A549 (cell line): ENCODE measurements at regions not wholly inside any gene's neighbourhood (a gene's known extent, or its start where the extent isn't known, plus 50 kb on each side); places are given as distances from the start of the nearest gene placed in this dataset.

ENCODE experiments used
- ATAC-seq, 2 experiments: fragments of 200-7000 bp in 1 of 2; fragments of >200 bp in 1 of 2; cut with Nextera tagmentation in 1 of 2; cut with Tn5 transposase in 1 of 2; 3 replicates each; pipeline versions ENCODE4 v1.8.0 to v1.9.1; 2018 to 2020; ENCODE audit warnings: mild to moderate bottlenecking in 1 of 2, moderate library complexity in 1 of 2
- CTCF ChIA-PET: fragments of 300-600 bp; sonication (Branson Sonifier 250); formaldehyde crosslinking; extraction: SDS; loops from one replicate; lab custom pipeline; 2021; ENCODE audit warnings: antibody characterized with exemption, inconsistent platforms; lab: Yijun Ruan, JAX
- POLR2A ChIA-PET: fragments of 350-600 bp; formaldehyde crosslinking; extraction: SDS; loops from one replicate; lab custom pipeline; 2021; ENCODE audit warnings: antibody characterized with exemption, inconsistent platforms; lab: Yijun Ruan, JAX
- DNase-seq, 2 experiments: peaks; one replicate each; pipeline versions ENCODE4 v3.0.0 to v3.0.0-alpha.2; 2011 to 2016; ENCODE audit warnings: low read depth in 1 of 2, low spot score in 1 of 2
- FAIRE-seq: peaks from 2 replicates; lab custom pipeline; 2011; peaks lifted over from hg19 to GRCh38; lab: Jason Lieb, UNC
- H3K27ac ChIP-seq, 2 experiments: fragments of >200 bp; sonication (Bioruptor Twin); formaldehyde crosslinking; 3 replicates each; pipeline ENCODE4 v1.5.1; 2016 to 2017
- H3K4me1 ChIP-seq: fragments of >200 bp; sonication (Bioruptor Twin); formaldehyde crosslinking; 3 replicates; pipeline ENCODE4 v1.6.1; 2016
- H3K4me2 ChIP-seq: fragments of >200 bp; sonication (Bioruptor Twin); formaldehyde crosslinking; 3 replicates; pipeline ENCODE4 v1.6.1; 2016
- H3K4me3 ChIP-seq: fragments of >200 bp; sonication (Bioruptor Twin); formaldehyde crosslinking; 3 replicates; pipeline ENCODE4 v1.5.1; 2016
- H3K9me3 ChIP-seq: fragments of >200 bp; sonication (Bioruptor Twin); formaldehyde crosslinking; 3 replicates; pipeline ENCODE4 v1.6.1; 2016
- BHLHE40 ChIP-seq: IDR thresholded peaks from 2 replicates; pipeline ENCODE4 v1.6.1; 2012; ENCODE audit warnings: low read depth, low read length, inconsistent platforms
- CBX2 ChIP-seq: fragments of 200-600 bp; sonication (generic); IDR thresholded peaks from 2 replicates; pipeline ENCODE4 v1.6.1; 2016; ENCODE audit warnings: low read depth, mild to moderate bottlenecking, borderline replicate concordance
- CEBPB ChIP-seq, 2 experiments: fragments of >200 bp in 1 of 2; sonication (Bioruptor Twin) in 1 of 2; formaldehyde crosslinking in 1 of 2; IDR thresholded peaks; 2 replicates each; pipeline ENCODE4 v1.6.1; 2012 to 2016
- EHF ChIP-seq: fragments of 250-450 bp; sonication (Bioruptor Pico); IDR thresholded peaks from 2 replicates; pipeline ENCODE4 v1.5.0; 2020; ENCODE audit warnings: mild to moderate bottlenecking
- EP300 ChIP-seq, 2 experiments: fragments of >200 bp; sonication (Bioruptor Twin); formaldehyde crosslinking; IDR thresholded peaks; 2 replicates in 1 of 2; 3 replicates in 1 of 2; pipeline ENCODE4 v1.6.1; 2016 to 2017
- FOXS1 ChIP-seq: fragments of 250-450 bp; sonication (Bioruptor Pico); IDR thresholded peaks from 2 replicates; pipeline ENCODE4 v1.5.0; 2020; ENCODE audit warnings: mild to moderate bottlenecking, moderate library complexity
- GATA3 ChIP-seq: IDR thresholded peaks from 2 replicates; pipeline ENCODE4 v1.6.1; 2012; ENCODE audit warnings: borderline replicate concordance
- HOXA7 ChIP-seq: fragments of 250-450 bp; sonication (Bioruptor Pico); IDR thresholded peaks from 2 replicates; pipeline ENCODE4 v1.5.0; 2020; ENCODE audit warnings: mild to moderate bottlenecking, moderate library complexity
- HOXB13 ChIP-seq: fragments of 250-450 bp; sonication (Bioruptor Pico); IDR thresholded peaks from 2 replicates; pipeline ENCODE4 v1.5.0; 2020; ENCODE audit warnings: low read depth, mild to moderate bottlenecking, moderate library complexity
- HOXB5 ChIP-seq: fragments of 250-450 bp; sonication (Bioruptor Pico); IDR thresholded peaks from 2 replicates; pipeline ENCODE4 v1.5.0; 2020; ENCODE audit warnings: mild to moderate bottlenecking, moderate library complexity
- MAFK ChIP-seq: fragments of 450-650 bp; IDR thresholded peaks from 2 replicates; pipeline ENCODE4 v1.6.1; 2014; ENCODE audit not compliant: partially characterized antibody
- MAX ChIP-seq: IDR thresholded peaks from 2 replicates; pipeline ENCODE4 v1.6.1; 2012
- NR3C1 ChIP-seq: fragments of >200 bp; sonication (Bioruptor Twin); formaldehyde crosslinking; IDR thresholded peaks from 3 replicates; pipeline ENCODE4 v1.6.1; 2017
- PHF8 ChIP-seq: fragments of 200-600 bp; sonication (generic); IDR thresholded peaks from 2 replicates; pipeline ENCODE4 v1.6.1; 2016; ENCODE audit warnings: low read depth, mild to moderate bottlenecking, antibody characterized with exemption, moderate library complexity, borderline replicate concordance
- POLR2AphosphoS2 ChIP-seq: conservative IDR thresholded peaks from 2 replicates; pipeline ENCODE4 v1.6.1; 2012; ENCODE audit warnings: low read length, improper control_type of control experiment, inconsistent platforms
- RARB ChIP-seq: fragments of 250-450 bp; sonication (Bioruptor Pico); IDR thresholded peaks from 2 replicates; pipeline ENCODE4 v1.8.0; 2021; ENCODE audit warnings: mild to moderate bottlenecking, moderate library complexity
- RCOR1 ChIP-seq: fragments of 150-350 bp; IDR thresholded peaks from 2 replicates; pipeline ENCODE4 v1.6.1; 2014; ENCODE audit warnings: antibody characterized with exemption, low read length, low read depth
- SMC3 ChIP-seq: fragments of >200 bp; sonication (Bioruptor Twin); formaldehyde crosslinking; IDR thresholded peaks from 3 replicates; pipeline ENCODE4 v1.6.1; 2018; ENCODE audit warnings: inconsistent platforms
- SREBF2 ChIP-seq: fragments of 450-650 bp; IDR thresholded peaks from 2 replicates; pipeline ENCODE4 v1.6.1; 2014; ENCODE audit warnings: mild to moderate bottlenecking, moderate library complexity
- TP53 ChIP-seq: fragments of 250-450 bp; sonication (Bioruptor Pico); IDR thresholded peaks from 2 replicates; pipeline ENCODE4 v1.5.0; 2021; ENCODE audit warnings: mild to moderate bottlenecking, moderate library complexity
- USF2 ChIP-seq: fragments of 450-650 bp; IDR thresholded peaks from 2 replicates; pipeline ENCODE4 v1.6.1; 2014; ENCODE audit warnings: antibody characterized with exemption
- ZFP36 ChIP-seq: fragments of 450-650 bp; IDR thresholded peaks from 2 replicates; pipeline ENCODE4 v1.6.1; 2014; ENCODE audit warnings: borderline replicate concordance; ENCODE audit not compliant: partially characterized antibody
- ZSCAN20 ChIP-seq: fragments of 250-450 bp; sonication (Bioruptor Pico); IDR thresholded peaks from 2 replicates; pipeline ENCODE4 v1.8.0; 2022; ENCODE audit warnings: mild to moderate bottlenecking, moderate library complexity
- WGBS: methylation state at CpG from one replicate; pipeline ENCODE4 v1.1.6; 2017; ENCODE audit errors: missing lambda C conversion rate; 5-methylcytosine and 5-hydroxymethylcytosine counted together
- TF ChIP-seq, protein P1 (sequence below): fragments of 250-450 bp; sonication (Bioruptor Pico); IDR thresholded peaks from 2 replicates; pipeline ENCODE4 v1.5.0; 2020; ENCODE audit warnings: low read depth, mild to moderate bottlenecking, moderate library complexity
- TF ChIP-seq, protein P2 (sequence below): fragments of >200 bp; sonication (Bioruptor Twin); formaldehyde crosslinking; IDR thresholded peaks from 2 replicates; pipeline ENCODE4 v1.6.1; 2016

DNA sequence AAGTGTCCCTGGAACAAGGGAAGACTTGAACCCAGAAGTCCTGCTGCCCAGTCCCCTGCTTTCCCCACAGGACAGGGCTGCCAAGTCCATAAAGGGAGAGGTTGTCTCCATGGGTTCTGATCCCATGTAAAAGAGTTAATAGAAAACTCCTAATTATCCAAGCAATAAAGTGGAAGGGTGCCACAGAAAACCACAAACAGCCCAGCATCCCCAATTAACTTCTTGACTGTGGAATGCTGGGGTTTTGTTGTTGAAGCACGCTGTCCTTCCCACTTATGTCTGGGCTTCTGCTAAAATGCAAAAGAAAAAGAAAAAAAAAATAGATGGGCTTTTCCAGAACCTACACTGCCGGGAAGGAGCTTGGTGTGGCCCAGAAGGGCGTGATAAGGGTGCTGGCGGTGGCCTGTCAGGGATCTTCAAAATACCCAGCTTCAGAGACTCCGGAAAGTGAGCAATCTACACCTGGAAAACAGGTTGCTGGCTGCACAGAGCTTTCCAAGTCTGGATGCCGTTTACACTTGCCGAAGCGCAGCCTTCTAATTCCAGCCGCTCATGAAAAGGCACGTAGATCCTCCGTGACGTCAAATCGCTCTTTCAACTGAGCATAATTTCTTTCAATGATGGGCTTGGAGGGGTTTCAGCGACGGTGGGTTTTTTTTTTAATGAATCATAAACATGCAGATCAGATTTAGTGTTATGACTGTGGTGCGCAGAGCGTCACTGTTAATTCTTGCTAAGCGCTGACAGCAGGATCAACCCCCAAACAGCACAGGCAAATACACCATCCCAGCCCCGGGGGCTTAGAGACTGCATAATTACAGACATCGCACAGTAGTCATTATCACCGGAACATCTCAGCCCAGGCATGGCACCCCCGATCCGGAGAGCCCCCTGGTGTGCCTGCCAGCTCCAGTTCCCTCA lies 197.6 kb downstream of the BCOR start:
- Histone ChIP-seq H3K4me2 (no peak overlapping the region), H3K9me3 (no peaks in the 10 kb centered on the region), H3K4me1 (peaks cover 59% of the 10 kb centered on the region), H3K27ac (peak overlapping the region in 1 of 2 experiments; percentile 40; a peak in 1 of 6 replicates), H3K4me3 (no peak overlapping the region)
- DNase-seq, result no peak
- no peak for ATAC-seq
- 86% methylated on average over 22 of the region's 23 CpGs for WGBS
- POLR2A ChIA-PET, result no interaction called here
- CTCF ChIA-PET, result interaction anchor here (0.6 kb wide), 1 partner anchor 216 kb away, joined by 4 read pairs; no protein-coding TSS in a partner anchor
- FAIRE-seq, result peak; percentile 79
- TF ChIP-seq SMC3 (no peak), HOXB13 (CRISPR knock-in tag) (no peak), RCOR1 (no peak), BHLHE40 (no peak), HOXA7 (CRISPR knock-in tag) (no peak), PHF8 (no peak), CEBPB (IDR thresholded peaks at IDR 0.05) (no peak), EP300 (IDR thresholded peaks at IDR 0.05) (no peak), MAFK (no peak), EHF (CRISPR knock-in tag) (no peak), FOXS1 (CRISPR knock-in tag) (no peak), SREBF2 (no peak), GATA3 (no peak), MAX (no peak), NR3C1 (no peak), CBX2 (no peak), ZSCAN20 (CRISPR knock-in tag) (no peak), USF2 (no peak)
- TF ChIP-seq, protein P1, sequence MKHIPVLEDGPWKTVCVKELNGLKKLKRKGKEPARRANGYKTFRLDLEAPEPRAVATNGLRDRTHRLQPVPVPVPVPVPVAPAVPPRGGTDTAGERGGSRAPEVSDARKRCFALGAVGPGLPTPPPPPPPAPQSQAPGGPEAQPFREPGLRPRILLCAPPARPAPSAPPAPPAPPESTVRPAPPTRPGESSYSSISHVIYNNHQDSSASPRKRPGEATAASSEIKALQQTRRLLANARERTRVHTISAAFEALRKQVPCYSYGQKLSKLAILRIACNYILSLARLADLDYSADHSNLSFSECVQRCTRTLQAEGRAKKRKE (CRISPR knock-in tag), result no peak
- TF ChIP-seq, protein P2, sequence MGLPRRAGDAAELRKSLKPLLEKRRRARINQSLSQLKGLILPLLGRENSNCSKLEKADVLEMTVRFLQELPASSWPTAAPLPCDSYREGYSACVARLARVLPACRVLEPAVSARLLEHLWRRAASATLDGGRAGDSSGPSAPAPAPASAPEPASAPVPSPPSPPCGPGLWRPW, result no peak

DNA sequence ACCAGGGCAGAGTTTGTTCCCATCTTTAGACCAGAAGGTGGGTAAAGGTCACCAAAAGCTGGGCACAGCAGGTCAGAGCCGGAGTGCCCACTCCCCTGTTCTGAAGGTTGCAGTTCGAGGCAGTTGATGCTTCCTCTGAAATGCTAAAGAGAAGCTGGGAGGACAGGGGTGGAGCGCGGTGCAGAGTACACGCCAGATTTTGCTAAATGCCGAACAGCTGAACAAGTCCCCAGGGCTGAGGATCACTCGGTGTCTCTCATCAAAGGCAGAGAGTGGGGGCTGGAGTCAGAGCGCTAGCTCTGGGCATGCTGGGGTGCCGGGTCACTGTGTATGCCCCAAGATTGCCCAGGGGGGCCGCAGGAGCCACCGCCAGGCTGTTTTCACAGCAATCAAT lies 197.0 kb downstream of the BCOR start:
- Histone ChIP-seq H3K27ac (peak overlapping the region in 1 of 2 experiments; percentile 40; a peak in 1 of 6 replicates), H3K4me3 (no peak overlapping the region), H3K4me1 (peaks cover 52% of the 10 kb centered on the region), H3K9me3 (no peaks in the 10 kb centered on the region), H3K4me2 (no peak overlapping the region)
- FAIRE-seq (no peak), DNase-seq (no peak), ATAC-seq (no peak)
- CTCF ChIA-PET, result interaction anchor here (0.6 kb wide), 1 partner anchor 215 kb away, joined by 4 read pairs; no protein-coding TSS in a partner anchor
- no peak for TF ChIP-seq TP53 (CRISPR knock-in tag)
- TF ChIP-seq, protein P2, result no peak
- 84% methylated on average over 8 of the region's 11 CpGs for WGBS
- POLR2A ChIA-PET, result no interaction called here

- peaks cover 47% of the 10 kb centered on the region for H3K4me1 ChIP-seq
- H3K27ac ChIP-seq, result peak overlapping the region; percentile 42 to 95; a peak in 4 of 6 replicates
- TF ChIP-seq HOXB5, result no peak
- no peak for TF ChIP-seq ZFP36
- TF ChIP-seq PHF8, result no peak
- TF ChIP-seq RARB, result no peak
- no peak for TF ChIP-seq POLR2AphosphoS2
- DNase-seq, result no peak
- peak overlapping the region; percentile 18; the same call in 1 of the 3 replicates for H3K4me2 ChIP-seq
- CTCF ChIA-PET, result no interaction called here
- WGBS, result 33% methylated on average over 3 of the region's 3 CpGs
- H3K9me3 ChIP-seq, result no peaks in the 10 kb centered on the region
- no peak overlapping the region for H3K4me3 ChIP-seq
- POLR2A ChIA-PET, result no interaction called here
- peak; percentile 59 for FAIRE-seq
- no peak for ATAC-seq
Measured at GRCh38 chrX:39903343-39903742, 194.4 kb downstream of the BCOR start.
